ENCODE measurements at regions not wholly inside any gene's neighbourhood (a gene's known extent, or its start where the extent isn't known, plus 50 kb on each side); places are given as distances from the start of the nearest gene placed in this dataset.

DNA sequence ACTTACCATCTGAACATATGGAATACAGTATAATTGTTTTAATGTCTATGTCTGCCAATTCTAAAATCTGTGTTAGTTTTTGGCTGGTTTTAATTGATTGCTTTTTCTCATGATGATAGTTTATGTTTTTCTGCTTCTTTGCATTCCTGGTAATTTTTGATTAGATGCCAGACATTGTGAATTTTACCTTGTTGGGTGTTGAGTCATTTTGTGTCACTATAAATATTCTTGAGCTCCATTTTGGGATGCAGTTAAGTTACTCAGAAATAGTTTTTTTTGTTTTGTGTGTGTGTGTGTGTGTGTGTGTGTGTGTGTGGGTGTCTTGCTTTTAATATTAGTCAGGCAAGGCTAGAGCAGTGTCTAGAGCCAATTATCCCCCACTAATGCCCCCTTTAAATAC, 818.8 kb upstream of the NR2F2 start:
- Histone ChIP-seq H3K4me1 (ENCODE audit: control insufficient read depth in 1 of 2, insufficient read depth in 2 of 2, low read depth in 1 of 2, low read length in 1 of 2) (no peaks in the 10 kb centered on the region), H3K27ac (ENCODE audit: low read depth in 2 of 2, low read length in 1 of 2) (no peak overlapping the region), H3K4me2 (no peak overlapping the region), H3K9me3 (no peaks in the 10 kb centered on the region), H3K9me2 (no peaks in the 10 kb centered on the region), H4K20me1 (ENCODE audit: insufficient read depth) (no peaks in the 10 kb centered on the region), H3K79me2 (ENCODE audit: insufficient read depth) (no peaks in the 10 kb centered on the region), H3K9ac (no peak overlapping the region), H2AFZ (ENCODE audit: low read depth) (no peak overlapping the region), H3F3A (replicated peaks; ENCODE audit: insufficient read depth) (no peaks in the 10 kb centered on the region), H3K27me3 (ENCODE audit: insufficient read depth) (no peaks in the 10 kb centered on the region), H3K4me3 (ENCODE audit: low read depth in 2 of 2, low read length in 1 of 2) (no peak overlapping the region), H3K36me3 (replicated peaks in 1 of 2; ENCODE audit: control insufficient read depth in 1 of 2, insufficient read depth in 2 of 2, low read length in 1 of 2) (no peaks in the 10 kb centered on the region)
- DNase-seq, result no peak
- TF ChIP-seq FOXJ3 (CRISPR knock-in tag; IDR thresholded peaks at IDR 0.05) (no peak), TEAD4 (IDR thresholded peaks at IDR 0.05; ENCODE audit: borderline replicate concordance, insufficient read depth) (no peak), NRF1 (IDR thresholded peaks at IDR 0.05; ENCODE audit: low read depth, low read length) (no peak)
- POLR2A ChIA-PET, result no interaction called here
- CTCF ChIA-PET, result no interaction called here

GRCh38 chr15:95512906-95513305, 817.6 kb upstream of the NR2F2 start:
- Histone ChIP-seq H3K4me3 (ENCODE audit: low read depth in 2 of 2, low read length in 1 of 2) (no peak overlapping the region), H2AFZ (ENCODE audit: low read depth) (no peak overlapping the region), H3K27me3 (ENCODE audit: insufficient read depth) (no peaks in the 10 kb centered on the region), H3K79me2 (ENCODE audit: insufficient read depth) (no peaks in the 10 kb centered on the region), H3K9ac (no peak overlapping the region), H3K4me1 (ENCODE audit: control insufficient read depth in 1 of 2, insufficient read depth in 2 of 2, low read depth in 1 of 2, low read length in 1 of 2) (no peaks in the 10 kb centered on the region), H3K9me2 (no peaks in the 10 kb centered on the region), H3F3A (replicated peaks; ENCODE audit: insufficient read depth) (no peaks in the 10 kb centered on the region), H3K27ac (ENCODE audit: low read depth in 2 of 2, low read length in 1 of 2) (no peak overlapping the region), H3K4me2 (no peak overlapping the region), H3K36me3 (replicated peaks in 1 of 2; ENCODE audit: control insufficient read depth in 1 of 2, insufficient read depth in 2 of 2, low read length in 1 of 2) (no peaks in the 10 kb centered on the region), H3K9me3 (no peaks in the 10 kb centered on the region), H4K20me1 (ENCODE audit: insufficient read depth) (no peaks in the 10 kb centered on the region)
- WGBS (ENCODE audit: low lambda C conversion rate), result 8% methylated on average over 2 of the region's 2 CpGs
- no peak for TF ChIP-seq RAD21 (IDR thresholded peaks at IDR 0.05; ENCODE audit: low read length)
- TF ChIP-seq POLR2AphosphoS5 (IDR thresholded peaks at IDR 0.05; ENCODE audit: low read depth, low read length), result no peak
- TF ChIP-seq FOXM1 (IDR thresholded peaks at IDR 0.05; ENCODE audit: low read depth), result no peak
- no peak for TF ChIP-seq PBX3 (IDR thresholded peaks at IDR 0.05)
- TF ChIP-seq SMC3 (IDR thresholded peaks at IDR 0.05; ENCODE audit: low read depth, low read length), result no peak
- TF ChIP-seq, protein P1, sequence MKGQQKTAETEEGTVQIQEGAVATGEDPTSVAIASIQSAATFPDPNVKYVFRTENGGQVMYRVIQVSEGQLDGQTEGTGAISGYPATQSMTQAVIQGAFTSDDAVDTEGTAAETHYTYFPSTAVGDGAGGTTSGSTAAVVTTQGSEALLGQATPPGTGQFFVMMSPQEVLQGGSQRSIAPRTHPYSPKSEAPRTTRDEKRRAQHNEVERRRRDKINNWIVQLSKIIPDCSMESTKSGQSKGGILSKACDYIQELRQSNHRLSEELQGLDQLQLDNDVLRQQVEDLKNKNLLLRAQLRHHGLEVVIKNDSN (IDR thresholded peaks at IDR 0.05; ENCODE audit: borderline replicate concordance, low read depth), result no peak
- TF ChIP-seq REST (IDR thresholded peaks at IDR 0.05; ENCODE audit: low read depth, low read length), result no peak
- no peak for TF ChIP-seq MEF2A (IDR thresholded peaks at IDR 0.05; ENCODE audit: borderline replicate concordance, low read depth)
- TF ChIP-seq EP300 (IDR thresholded peaks at IDR 0.05; ENCODE audit: borderline replicate concordance in 1 of 2, low read depth in 1 of 2, low read length in 1 of 2), result no peak
- no peak for TF ChIP-seq TAF1 (IDR thresholded peaks at IDR 0.05; ENCODE audit: borderline replicate concordance, low read depth, low read length)
- no peak for TF ChIP-seq FOXJ3 (CRISPR knock-in tag; IDR thresholded peaks at IDR 0.05)
- no peak for TF ChIP-seq TEAD4 (IDR thresholded peaks at IDR 0.05; ENCODE audit: borderline replicate concordance, insufficient read depth)
- TF ChIP-seq ELF1 (IDR thresholded peaks at IDR 0.05), result no peak
- TF ChIP-seq MXI1 (IDR thresholded peaks at IDR 0.05; ENCODE audit: low read depth, low read length), result no peak
- CTCF ChIA-PET, result no interaction called here
- DNase-seq, result no peak
- POLR2A ChIA-PET, result no interaction called here
